ENCODE measurements at regions not wholly inside any gene's neighbourhood (a gene's known extent, or its start where the extent isn't known, plus 50 kb on each side); places are given as distances from the start of the nearest gene placed in this dataset.

DNA sequence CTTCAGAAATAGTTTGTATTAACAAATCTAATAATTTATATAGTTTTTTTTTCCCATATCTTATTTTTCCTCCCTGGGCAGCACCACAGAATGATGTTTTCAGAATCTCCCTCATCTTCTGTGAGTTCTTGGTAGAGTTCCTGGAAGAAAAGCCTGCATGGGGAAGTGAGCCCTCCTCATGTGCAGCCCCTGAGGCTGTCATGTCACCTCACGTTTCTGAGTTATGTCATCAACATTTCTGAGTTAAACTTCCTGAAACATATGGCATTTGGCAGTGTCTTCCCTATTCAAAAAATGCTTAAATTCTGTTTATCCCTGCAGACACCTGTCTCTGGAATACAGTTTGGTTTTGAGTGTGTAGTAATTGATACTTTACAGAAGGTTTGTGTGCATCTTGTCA lies 979.0 kb downstream of the TMEM121 start (continued):
- no peak for TF ChIP-seq REST (IDR thresholded peaks at IDR 0.05; ENCODE audit: unreplicated experiment)
- no peak for TF ChIP-seq JUNB (IDR thresholded peaks at IDR 0.05; ENCODE audit: unreplicated experiment)
- TF ChIP-seq, protein P1, sequence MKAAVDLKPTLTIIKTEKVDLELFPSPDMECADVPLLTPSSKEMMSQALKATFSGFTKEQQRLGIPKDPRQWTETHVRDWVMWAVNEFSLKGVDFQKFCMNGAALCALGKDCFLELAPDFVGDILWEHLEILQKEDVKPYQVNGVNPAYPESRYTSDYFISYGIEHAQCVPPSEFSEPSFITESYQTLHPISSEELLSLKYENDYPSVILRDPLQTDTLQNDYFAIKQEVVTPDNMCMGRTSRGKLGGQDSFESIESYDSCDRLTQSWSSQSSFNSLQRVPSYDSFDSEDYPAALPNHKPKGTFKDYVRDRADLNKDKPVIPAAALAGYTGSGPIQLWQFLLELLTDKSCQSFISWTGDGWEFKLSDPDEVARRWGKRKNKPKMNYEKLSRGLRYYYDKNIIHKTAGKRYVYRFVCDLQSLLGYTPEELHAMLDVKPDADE (IDR thresholded peaks at IDR 0.05), result no peak

DNA sequence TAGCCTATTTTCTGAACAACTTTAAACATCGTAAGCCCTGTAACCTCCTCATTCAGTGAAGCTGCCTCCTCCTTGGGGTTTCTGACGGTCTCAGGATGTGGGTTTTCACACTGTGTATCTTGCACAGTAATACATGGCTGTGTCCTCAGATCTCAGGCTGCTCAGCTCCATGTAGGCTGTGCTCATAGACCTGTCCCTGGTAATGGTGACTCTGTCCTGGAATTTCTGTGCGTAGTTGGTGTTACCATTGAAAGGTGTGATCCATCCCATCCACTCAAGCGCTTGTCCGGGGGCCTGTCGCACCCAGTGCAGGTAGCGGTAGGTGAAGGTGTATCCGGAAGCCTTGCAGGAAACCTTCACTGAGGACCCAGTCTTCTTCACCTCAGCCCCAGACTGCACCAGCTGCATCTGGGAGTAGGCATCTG lies 980.5 kb downstream of the TMEM121 start:
- no peaks in the 10 kb centered on the region for H3K27me3 ChIP-seq (ENCODE audit: insufficient read depth)
- DNase-seq (ENCODE audit: low spot score) (no peak), ATAC-seq (no peak)
- no peaks in the 10 kb centered on the region for H3K4me1 ChIP-seq (ENCODE audit: insufficient read depth)
- no peak overlapping the region for H3K27ac ChIP-seq (ENCODE audit: low read depth)
- no peaks in the 10 kb centered on the region for H3K9me2 ChIP-seq (ENCODE audit: insufficient read depth)
- H3K36me3 ChIP-seq (ENCODE audit: insufficient read depth), result no peaks in the 10 kb centered on the region; the same call in 1 of the 2 replicates
- H3K27ac Mint-ChIP-seq, result no peak overlapping the region
- H3K4me2 ChIP-seq, result no peak overlapping the region
- H3K36me3 Mint-ChIP-seq (ENCODE audit: low read depth), result peaks cover 35% of the 10 kb centered on the region
- H3K79me2 ChIP-seq (replicated peaks; ENCODE audit: insufficient read depth), result no peaks in the 10 kb centered on the region
- peaks cover 98% of the 10 kb centered on the region for H3K9me3 Mint-ChIP-seq
- H3F3A ChIP-seq (replicated peaks; ENCODE audit: low read depth), result no peaks in the 10 kb centered on the region
- H2AFZ ChIP-seq, result no peak overlapping the region
- H3K4me3 Mint-ChIP-seq, result no peak overlapping the region
- no peaks in the 10 kb centered on the region for H4K20me1 ChIP-seq (replicated peaks; ENCODE audit: insufficient read depth)
- no peak overlapping the region for H3K4me3 ChIP-seq
- H3K27me3 Mint-ChIP-seq (ENCODE audit: insufficient read depth, low read depth, poor library complexity), result no peaks in the 10 kb centered on the region
- no peaks in the 10 kb centered on the region for H3K4me1 Mint-ChIP-seq
- TF ChIP-seq REST (IDR thresholded peaks at IDR 0.05; ENCODE audit: unreplicated experiment) (no peak), STAT1 (IDR thresholded peaks at IDR 0.05; ENCODE audit: unreplicated experiment) (no peak), ZNF114 (CRISPR knock-in tag; IDR thresholded peaks at IDR 0.05) (no peak), CREB1 (CRISPR knock-in tag; IDR thresholded peaks at IDR 0.05; ENCODE audit: low read depth) (no peak), NANOG (IDR thresholded peaks at IDR 0.05; ENCODE audit: borderline replicate concordance) (no peak)
- TF ChIP-seq, protein P2, sequence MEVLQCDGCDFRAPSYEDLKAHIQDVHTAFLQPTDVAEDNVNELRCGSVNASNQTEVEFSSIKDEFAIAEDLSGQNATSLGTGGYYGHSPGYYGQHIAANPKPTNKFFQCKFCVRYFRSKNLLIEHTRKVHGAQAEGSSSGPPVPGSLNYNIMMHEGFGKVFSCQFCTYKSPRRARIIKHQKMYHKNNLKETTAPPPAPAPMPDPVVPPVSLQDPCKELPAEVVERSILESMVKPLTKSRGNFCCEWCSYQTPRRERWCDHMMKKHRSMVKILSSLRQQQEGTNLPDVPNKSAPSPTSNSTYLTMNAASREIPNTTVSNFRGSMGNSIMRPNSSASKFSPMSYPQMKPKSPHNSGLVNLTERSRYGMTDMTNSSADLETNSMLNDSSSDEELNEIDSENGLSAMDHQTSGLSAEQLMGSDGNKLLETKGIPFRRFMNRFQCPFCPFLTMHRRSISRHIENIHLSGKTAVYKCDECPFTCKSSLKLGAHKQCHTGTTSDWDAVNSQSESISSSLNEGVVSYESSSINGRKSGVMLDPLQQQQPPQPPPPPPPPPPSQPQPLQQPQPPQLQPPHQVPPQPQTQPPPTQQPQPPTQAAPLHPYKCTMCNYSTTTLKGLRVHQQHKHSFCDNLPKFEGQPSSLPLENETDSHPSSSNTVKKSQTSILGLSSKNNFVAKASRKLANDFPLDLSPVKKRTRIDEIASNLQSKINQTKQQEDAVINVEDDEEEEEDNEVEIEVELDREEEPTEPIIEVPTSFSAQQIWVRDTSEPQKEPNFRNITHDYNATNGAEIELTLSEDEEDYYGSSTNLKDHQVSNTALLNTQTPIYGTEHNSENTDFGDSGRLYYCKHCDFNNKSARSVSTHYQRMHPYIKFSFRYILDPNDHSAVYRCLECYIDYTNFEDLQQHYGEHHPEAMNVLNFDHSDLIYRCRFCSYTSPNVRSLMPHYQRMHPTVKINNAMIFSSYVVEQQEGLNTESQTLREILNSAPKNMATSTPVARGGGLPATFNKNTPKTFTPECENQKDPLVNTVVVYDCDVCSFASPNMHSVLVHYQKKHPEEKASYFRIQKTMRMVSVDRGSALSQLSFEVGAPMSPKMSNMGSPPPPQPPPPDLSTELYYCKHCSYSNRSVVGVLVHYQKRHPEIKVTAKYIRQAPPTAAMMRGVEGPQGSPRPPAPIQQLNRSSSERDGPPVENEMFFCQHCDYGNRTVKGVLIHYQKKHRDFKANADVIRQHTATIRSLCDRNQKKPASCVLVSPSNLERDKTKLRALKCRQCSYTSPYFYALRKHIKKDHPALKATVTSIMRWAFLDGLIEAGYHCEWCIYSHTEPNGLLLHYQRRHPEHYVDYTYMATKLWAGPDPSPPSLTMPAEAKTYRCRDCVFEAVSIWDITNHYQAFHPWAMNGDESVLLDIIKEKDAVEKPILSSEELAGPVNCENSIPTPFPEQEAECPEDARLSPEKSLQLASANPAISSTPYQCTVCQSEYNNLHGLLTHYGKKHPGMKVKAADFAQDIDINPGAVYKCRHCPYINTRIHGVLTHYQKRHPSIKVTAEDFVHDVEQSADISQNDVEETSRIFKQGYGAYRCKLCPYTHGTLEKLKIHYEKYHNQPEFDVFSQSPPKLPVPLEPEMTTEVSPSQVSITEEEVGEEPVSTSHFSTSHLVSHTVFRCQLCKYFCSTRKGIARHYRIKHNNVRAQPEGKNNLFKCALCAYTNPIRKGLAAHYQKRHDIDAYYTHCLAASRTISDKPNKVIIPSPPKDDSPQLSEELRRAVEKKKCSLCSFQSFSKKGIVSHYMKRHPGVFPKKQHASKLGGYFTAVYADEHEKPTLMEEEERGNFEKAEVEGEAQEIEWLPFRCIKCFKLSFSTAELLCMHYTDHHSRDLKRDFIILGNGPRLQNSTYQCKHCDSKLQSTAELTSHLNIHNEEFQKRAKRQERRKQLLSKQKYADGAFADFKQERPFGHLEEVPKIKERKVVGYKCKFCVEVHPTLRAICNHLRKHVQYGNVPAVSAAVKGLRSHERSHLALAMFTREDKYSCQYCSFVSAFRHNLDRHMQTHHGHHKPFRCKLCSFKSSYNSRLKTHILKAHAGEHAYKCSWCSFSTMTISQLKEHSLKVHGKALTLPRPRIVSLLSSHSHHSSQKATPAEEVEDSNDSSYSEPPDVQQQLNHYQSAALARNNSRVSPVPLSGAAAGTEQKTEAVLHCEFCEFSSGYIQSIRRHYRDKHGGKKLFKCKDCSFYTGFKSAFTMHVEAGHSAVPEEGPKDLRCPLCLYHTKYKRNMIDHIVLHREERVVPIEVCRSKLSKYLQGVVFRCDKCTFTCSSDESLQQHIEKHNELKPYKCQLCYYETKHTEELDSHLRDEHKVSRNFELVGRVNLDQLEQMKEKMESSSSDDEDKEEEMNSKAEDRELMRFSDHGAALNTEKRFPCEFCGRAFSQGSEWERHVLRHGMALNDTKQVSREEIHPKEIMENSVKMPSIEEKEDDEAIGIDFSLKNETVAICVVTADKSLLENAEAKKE (CRISPR knock-in tag; IDR thresholded peaks at IDR 0.05), result no peak
- TF ChIP-seq, protein P1 (IDR thresholded peaks at IDR 0.05), result no peak
